Stromal cell of bone marrow (primary cell): ENCODE measurements at regions not wholly inside any gene's neighbourhood (a gene's known extent, or its start where the extent isn't known, plus 50 kb on each side); places are given as distances from the start of the nearest gene placed in this dataset.
"Not testable (repeated sequence)": the region's sequence is repeated elsewhere in the genome, so short reads cannot be mapped to it uniquely, and the experiment has no call there.

Source experiments
- DNase-seq: peaks from one replicate; pipeline ENCODE4 v3.0.0-alpha.2; 2012; ENCODE audit warnings: low read depth

- DNase-seq: no peak
These were observed 65.5 kb downstream of the VCX2 start for GRCh38 chrX:8105531-8105930.

GRCh38 chrX:8103655-8104054 is 67.4 kb downstream of the VCX2 start:
- no peak for DNase-seq

- no peak for DNase-seq
These were observed 79.6 kb downstream of the VCX2 start for GRCh38 chrX:8091510-8091909.

- DNase-seq: no peak
These were observed 80.2 kb downstream of the VCX2 start for GRCh38 chrX:8090906-8091305.

- no peak for DNase-seq
These were observed 80.6 kb downstream of the VCX2 start for GRCh38 chrX:8090482-8090881.

- DNase-seq: no peak
These were observed 81.9 kb downstream of the VCX2 start for GRCh38 chrX:8089141-8089540.

- peak; percentile 10 for DNase-seq
These were observed 87.1 kb downstream of the VCX2 start for GRCh38 chrX:8084006-8084405.

- DNase-seq: no peak
These were observed 87.8 kb downstream of the VCX2 start for GRCh38 chrX:8083286-8083685.

GRCh38 chrX:8075636-8076035 is 95.4 kb downstream of the VCX2 start:
- no peak for DNase-seq

GRCh38 chrX:8067754-8068462 is 103.2 kb downstream of the VCX2 start:
- DNase-seq: no peak

- DNase-seq: no peak
These were observed 118.2 kb downstream of the VCX2 start for GRCh38 chrX:8052909-8053308.

GRCh38 chrX:8049827-8050226 is 121.2 kb downstream of the VCX2 start:
- DNase-seq: no peak

GRCh38 chrX:8048466-8048865 is 121.3 kb upstream of the PNPLA4 start:
- DNase-seq: no peak

GRCh38 chrX:8044947-8045346 is 117.7 kb upstream of the PNPLA4 start:
- DNase-seq: no peak

- no peak for DNase-seq
These were observed 116.3 kb upstream of the PNPLA4 start for GRCh38 chrX:8043546-8043945.

GRCh38 chrX:8043121-8043520 is 115.9 kb upstream of the PNPLA4 start:
- DNase-seq: no peak

GRCh38 chrX:8042304-8042703 is 115.1 kb upstream of the PNPLA4 start:
- DNase-seq: no peak

GRCh38 chrX:8039711-8040110 is 112.5 kb upstream of the PNPLA4 start:
- DNase-seq: not testable (repeated sequence)

- DNase-seq: no peak
These were observed 110.6 kb upstream of the PNPLA4 start for GRCh38 chrX:8037593-8038348.

- DNase-seq: no peak
These were observed 109.7 kb upstream of the PNPLA4 start for GRCh38 chrX:8036914-8037313.

GRCh38 chrX:8034058-8034457 is 106.8 kb upstream of the PNPLA4 start:
- no peak for DNase-seq

- no peak for DNase-seq
These were observed 106.0 kb upstream of the PNPLA4 start for GRCh38 chrX:8033175-8033574.

- DNase-seq: no peak
These were observed 103.1 kb upstream of the PNPLA4 start for GRCh38 chrX:8030361-8030760.

GRCh38 chrX:8027827-8028226 is 100.6 kb upstream of the PNPLA4 start:
- DNase-seq: no peak
